OCI-LY1 (cell line): ENCODE measurements at regions not wholly inside any gene's neighbourhood (a gene's known extent, or its start where the extent isn't known, plus 50 kb on each side); places are given as distances from the start of the nearest gene placed in this dataset.

Experiments
- EZH2 ChIP-seq: fragments of 200-600 bp; sonication (generic), shearing (Covaris generic); IDR thresholded peaks from 2 replicates; pipeline ENCODE4 v1.8.0; 2017; ENCODE audit warnings: borderline replicate concordance, mixed run types, mild to moderate bottlenecking, antibody characterized with exemption, low read length, moderate library complexity, mixed read lengths
- TF ChIP-seq, protein P1 (sequence below): fragments of 200-600 bp; sonication (generic), shearing (Covaris generic); IDR thresholded peaks from 2 replicates; pipeline ENCODE4 v1.5.1; 2017; ENCODE audit warnings: mild to moderate bottlenecking, antibody characterized with exemption, low read length, moderate library complexity, mixed read lengths

DNA sequence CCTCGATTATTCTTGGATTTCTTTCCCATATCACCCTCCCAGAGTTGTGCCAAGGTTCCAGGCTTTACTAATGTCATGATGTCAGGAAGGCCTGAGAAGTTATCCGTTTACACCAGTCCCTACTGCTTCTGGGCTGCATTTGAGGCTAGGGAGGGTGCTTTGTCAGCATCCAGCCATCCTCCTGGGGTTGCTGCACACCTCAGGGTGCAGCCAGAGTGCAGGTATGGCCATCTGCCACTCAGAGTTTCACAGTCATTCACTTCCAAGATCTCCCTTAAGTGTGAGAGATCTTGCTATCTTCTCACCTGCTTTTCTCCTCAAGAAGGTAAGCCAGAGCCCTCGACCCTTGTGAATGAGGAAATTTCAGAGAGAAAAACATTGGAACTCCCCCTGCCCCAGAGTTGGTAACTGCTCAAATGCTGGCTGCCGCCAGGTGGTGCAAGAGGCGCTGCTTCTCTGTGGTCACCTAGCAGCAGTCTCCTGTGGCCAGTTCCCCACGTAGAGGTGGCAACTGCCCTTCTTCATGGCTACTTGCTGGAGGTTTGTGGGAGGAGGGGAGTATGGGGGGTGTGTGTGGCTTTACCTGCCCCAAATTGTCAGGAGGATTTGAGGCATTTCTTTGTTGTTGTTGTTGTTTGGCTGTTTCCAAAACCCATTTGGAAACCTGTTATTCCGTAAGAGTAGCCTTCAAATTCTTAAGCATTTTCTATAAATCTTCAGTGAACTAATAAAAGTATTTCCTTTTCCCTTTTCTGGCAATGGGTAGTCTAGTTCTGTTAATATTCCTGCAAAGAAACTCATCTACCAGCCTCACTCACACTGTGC lies 259.6 kb upstream of the DMRT1 start:
- TF ChIP-seq, protein P1, sequence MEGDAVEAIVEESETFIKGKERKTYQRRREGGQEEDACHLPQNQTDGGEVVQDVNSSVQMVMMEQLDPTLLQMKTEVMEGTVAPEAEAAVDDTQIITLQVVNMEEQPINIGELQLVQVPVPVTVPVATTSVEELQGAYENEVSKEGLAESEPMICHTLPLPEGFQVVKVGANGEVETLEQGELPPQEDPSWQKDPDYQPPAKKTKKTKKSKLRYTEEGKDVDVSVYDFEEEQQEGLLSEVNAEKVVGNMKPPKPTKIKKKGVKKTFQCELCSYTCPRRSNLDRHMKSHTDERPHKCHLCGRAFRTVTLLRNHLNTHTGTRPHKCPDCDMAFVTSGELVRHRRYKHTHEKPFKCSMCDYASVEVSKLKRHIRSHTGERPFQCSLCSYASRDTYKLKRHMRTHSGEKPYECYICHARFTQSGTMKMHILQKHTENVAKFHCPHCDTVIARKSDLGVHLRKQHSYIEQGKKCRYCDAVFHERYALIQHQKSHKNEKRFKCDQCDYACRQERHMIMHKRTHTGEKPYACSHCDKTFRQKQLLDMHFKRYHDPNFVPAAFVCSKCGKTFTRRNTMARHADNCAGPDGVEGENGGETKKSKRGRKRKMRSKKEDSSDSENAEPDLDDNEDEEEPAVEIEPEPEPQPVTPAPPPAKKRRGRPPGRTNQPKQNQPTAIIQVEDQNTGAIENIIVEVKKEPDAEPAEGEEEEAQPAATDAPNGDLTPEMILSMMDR: peak; percentile 79
- no peak for TF ChIP-seq EZH2
